Activated naive CD4-positive, alpha-beta T cell treated with anti-CD3 and anti-CD28 coated beads, Interleukin-2, amount 10 ng/mL, durations not matched to agents 7 days and 5 days (primary cell): ENCODE measurements at regions not wholly inside any gene's neighbourhood (a gene's known extent, or its start where the extent isn't known, plus 50 kb on each side); places are given as distances from the start of the nearest gene placed in this dataset.

Experiments used
- CTCF ChIA-PET: fragments of 350-600 bp; sonication (Branson Sonifier 250); formaldehyde crosslinking; loops from one replicate; lab custom pipeline; 2021; ENCODE audit warnings: antibody characterized with exemption; lab: Charles Lee
- DNase-seq: peaks from one replicate; pipeline ENCODE4 v3.0.0-alpha.2; 2020
- H3K27ac Mint-ChIP-seq: one replicate; pipeline ENCODE4 v1.8.0; 2021; ENCODE audit warnings: mild to moderate bottlenecking, moderate library complexity, mixed read lengths
- H3K27me3 Mint-ChIP-seq: one replicate; pipeline ENCODE4 v1.8.0; 2021; ENCODE audit warnings: mild to moderate bottlenecking, mixed read lengths
- H3K36me3 Mint-ChIP-seq: one replicate; pipeline ENCODE4 v1.8.0; 2021; ENCODE audit warnings: mixed read lengths
- H3K4me1 Mint-ChIP-seq: one replicate; pipeline ENCODE4 v1.8.0; 2021; ENCODE audit warnings: mixed read lengths
- H3K4me3 Mint-ChIP-seq: one replicate; pipeline ENCODE4 v1.8.0; 2021; ENCODE audit warnings: mild to moderate bottlenecking, moderate library complexity, mixed read lengths
- H3K9me3 Mint-ChIP-seq: one replicate; pipeline ENCODE4 v1.8.0; 2021; ENCODE audit warnings: mixed read lengths

DNA sequence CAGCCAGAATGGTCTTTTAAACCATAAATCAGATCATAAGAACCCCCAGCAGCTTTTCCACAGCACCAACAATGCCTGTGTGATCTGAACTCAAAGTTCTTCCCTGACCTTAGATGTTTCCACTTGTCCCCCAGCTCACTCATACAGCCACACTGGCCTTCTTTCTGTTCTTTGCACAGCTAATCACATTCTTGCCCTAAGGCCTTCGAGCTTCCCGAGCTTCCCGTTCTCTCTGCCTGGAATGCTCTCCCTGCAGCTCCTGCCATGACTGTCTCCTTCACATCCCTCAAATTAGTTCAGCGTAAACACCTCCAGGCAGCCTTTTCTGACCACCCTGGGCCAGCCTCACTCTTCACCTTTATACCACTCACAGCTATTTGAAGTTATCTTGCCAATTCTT lies 166.8 kb upstream of the NFE2L3 start:
- Mint-ChIP-seq H3K4me1 (no peaks in the 10 kb centered on the region), H3K36me3 (no peaks in the 10 kb centered on the region), H3K27ac (no peak overlapping the region), H3K9me3 (no peaks in the 10 kb centered on the region), H3K4me3 (no peak overlapping the region), H3K27me3 (peaks cover 20% of the 10 kb centered on the region)
- CTCF ChIA-PET, result no interaction called here
- DNase-seq, result no peak

DNA sequence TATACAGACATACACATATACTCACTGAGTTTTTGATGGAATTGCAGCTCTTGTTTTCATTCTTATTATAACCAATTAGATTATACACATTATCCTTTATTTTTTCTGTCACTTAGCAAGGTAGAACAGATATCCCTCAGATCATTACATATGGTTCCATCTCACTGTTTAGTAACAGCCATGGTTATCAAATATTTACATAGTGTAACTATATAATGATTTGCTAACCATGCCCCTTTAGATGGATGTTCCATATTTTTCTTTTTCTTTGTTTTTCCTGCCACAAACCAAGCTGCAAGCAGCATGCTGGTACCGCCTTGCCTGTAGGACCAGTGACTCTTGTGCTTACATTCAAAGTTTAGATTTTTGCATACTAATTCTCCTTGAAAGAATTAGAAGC lies 163.4 kb upstream of the NFE2L3 start:
- Mint-ChIP-seq H3K4me3 (no peak overlapping the region), H3K4me1 (no peaks in the 10 kb centered on the region), H3K27ac (no peak overlapping the region), H3K27me3 (peaks cover 20% of the 10 kb centered on the region), H3K9me3 (no peaks in the 10 kb centered on the region), H3K36me3 (no peaks in the 10 kb centered on the region)
- no peak for DNase-seq
- CTCF ChIA-PET, result no interaction called here

DNA sequence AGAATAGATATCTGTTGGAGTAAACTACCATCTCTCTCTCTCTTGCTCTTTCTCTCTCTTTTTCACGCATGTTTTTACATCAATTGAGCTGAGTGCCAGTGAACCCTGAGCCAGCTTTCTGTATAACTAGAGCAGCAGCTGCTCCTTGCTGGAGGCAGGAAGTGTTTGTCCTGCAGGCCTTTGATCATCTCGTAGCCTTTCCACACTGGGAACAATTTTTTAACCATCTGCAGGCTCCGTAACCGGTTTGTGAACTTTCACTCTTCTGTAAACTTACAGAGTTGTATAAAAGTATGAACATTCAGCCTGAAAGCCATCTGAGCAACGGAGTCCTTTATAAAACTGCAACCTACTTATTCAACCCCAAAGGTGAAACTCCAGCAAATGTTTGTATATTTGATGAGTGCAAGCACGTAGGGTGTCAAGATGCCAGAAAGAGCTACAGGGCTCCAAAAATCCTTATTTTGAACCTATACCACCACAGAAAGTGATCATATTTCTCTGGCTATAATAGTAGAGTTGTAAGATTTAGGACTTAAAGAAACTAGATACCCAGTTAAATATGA lies 162.8 kb upstream of the NFE2L3 start:
- Mint-ChIP-seq H3K27ac (no peak overlapping the region), H3K4me1 (no peaks in the 10 kb centered on the region), H3K4me3 (no peak overlapping the region), H3K27me3 (peaks cover 19% of the 10 kb centered on the region), H3K9me3 (no peaks in the 10 kb centered on the region), H3K36me3 (no peaks in the 10 kb centered on the region)
- CTCF ChIA-PET, result no interaction called here
- DNase-seq, result no peak

DNA sequence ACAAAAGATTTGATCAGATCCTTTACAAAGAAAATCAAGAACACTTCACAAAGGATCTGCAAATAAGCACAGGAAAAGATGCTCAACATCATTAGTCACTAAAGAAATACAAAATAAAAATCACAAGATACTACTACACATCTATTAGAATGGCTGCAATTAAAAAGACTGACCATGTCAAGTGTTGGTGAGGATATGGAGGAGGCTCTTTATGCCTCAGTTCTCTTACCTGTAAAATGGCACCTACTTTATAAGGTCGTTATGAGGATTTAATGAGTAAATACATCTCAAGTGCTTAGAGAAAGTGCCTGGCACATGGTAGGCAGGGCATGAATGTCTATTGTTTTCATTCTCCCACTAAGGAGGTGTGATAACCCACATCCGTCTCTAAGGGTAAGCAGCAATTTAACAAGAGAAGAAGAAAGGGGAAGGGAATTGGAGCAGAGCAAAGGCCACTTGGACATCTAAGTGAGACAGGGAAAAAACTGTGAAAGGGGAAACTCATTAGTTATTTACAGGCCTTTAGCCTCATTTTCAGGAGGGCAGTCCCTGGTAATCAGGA lies 157.5 kb upstream of the NFE2L3 start:
- CTCF ChIA-PET, result no interaction called here
- Mint-ChIP-seq H3K4me1 (no peaks in the 10 kb centered on the region), H3K4me3 (no peak overlapping the region), H3K27me3 (peaks cover 10% of the 10 kb centered on the region), H3K36me3 (no peaks in the 10 kb centered on the region), H3K9me3 (no peaks in the 10 kb centered on the region), H3K27ac (no peak overlapping the region)
- no peak for DNase-seq

DNA sequence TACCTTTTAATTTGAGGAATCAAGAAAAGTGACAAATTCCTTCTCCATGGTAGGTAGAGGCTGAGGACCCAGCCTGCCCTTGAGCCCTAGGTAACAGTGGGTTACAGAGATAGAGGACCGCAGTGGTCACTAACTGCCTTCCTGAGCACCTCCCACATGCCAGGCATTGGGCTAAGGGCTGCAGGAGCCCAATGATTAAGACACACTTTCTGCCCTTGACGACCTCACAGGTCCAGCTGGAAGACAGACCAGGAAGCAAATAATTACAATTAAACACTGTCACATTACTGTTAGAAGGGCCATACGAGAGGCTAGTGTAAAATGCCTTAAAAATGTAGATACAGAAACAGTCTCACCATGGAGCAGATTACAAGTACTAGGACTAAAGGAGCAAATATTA lies 156.8 kb upstream of the NFE2L3 start:
- CTCF ChIA-PET, result no interaction called here
- Mint-ChIP-seq H3K27me3 (peaks cover 6% of the 10 kb centered on the region), H3K27ac (no peak overlapping the region), H3K9me3 (no peaks in the 10 kb centered on the region), H3K36me3 (no peaks in the 10 kb centered on the region), H3K4me1 (no peaks in the 10 kb centered on the region), H3K4me3 (no peak overlapping the region)
- no peak for DNase-seq

DNA sequence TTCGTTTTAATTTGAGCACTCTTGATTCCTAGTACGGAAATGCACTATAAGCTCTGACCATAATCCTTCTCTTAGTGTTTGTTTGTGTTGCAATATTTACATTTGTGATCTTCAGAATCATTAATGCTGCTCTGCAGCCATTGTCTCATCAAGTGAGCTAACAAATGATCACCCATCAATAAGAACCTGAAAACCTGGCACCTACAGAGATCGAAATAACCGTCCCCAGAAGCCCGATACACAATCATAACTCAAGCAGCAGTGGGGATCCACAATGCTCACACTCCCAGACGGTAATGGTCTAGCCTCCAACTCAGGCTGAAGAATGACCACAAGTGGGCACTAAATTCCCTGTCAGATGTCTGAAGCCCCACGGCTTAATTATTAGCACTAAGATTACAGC lies 156.0 kb upstream of the NFE2L3 start:
- no peak overlapping the region for H3K27ac Mint-ChIP-seq
- no peaks in the 10 kb centered on the region for H3K4me1 Mint-ChIP-seq
- CTCF ChIA-PET, result no interaction called here
- no peak for DNase-seq
- no peak overlapping the region for H3K4me3 Mint-ChIP-seq
- H3K27me3 Mint-ChIP-seq, result peaks cover 3% of the 10 kb centered on the region
- no peaks in the 10 kb centered on the region for H3K36me3 Mint-ChIP-seq
- H3K9me3 Mint-ChIP-seq, result no peaks in the 10 kb centered on the region

DNA sequence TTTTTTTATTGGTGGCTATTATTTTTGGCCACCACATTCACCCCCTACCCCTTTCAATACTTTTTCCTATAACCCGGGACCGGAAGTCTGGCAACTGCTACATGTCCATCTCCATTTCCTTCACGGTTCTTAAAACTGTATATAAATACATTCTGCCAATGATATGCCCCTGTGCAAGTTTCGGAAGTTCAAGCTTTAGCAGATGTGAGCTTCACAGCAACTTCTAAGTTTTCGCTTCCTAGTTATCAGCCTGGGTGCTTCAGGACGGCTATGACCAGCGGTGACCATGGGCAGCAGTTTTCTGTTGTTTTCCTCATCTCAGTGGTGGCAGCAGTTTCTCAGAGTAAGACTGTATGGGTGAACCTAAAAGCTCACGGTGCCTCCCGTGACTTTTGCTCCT lies 153.5 kb upstream of the NFE2L3 start:
- Mint-ChIP-seq H3K4me3 (no peak overlapping the region), H3K27me3 (peaks cover 3% of the 10 kb centered on the region), H3K36me3 (no peaks in the 10 kb centered on the region), H3K9me3 (no peaks in the 10 kb centered on the region), H3K4me1 (no peaks in the 10 kb centered on the region), H3K27ac (no peak overlapping the region)
- CTCF ChIA-PET, result no interaction called here
- DNase-seq, result no peak

DNA sequence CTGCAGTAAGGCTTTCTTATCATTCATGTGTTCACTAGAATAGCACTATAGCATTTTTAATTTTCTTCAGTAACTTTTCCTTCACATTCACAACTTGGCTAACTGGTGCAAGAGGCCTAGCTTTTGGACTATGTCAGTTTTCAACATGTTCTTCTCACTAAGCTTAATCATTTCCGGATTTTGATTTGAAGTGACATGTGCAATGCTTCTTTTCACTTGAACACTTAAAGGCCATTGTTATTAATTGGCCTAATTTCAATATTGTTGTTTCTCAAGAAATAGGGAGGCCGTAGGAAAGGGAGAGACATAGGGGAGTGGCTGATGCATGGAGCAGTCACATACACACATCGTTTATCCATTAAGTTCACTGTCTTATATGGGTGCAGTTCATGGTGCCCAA lies 151.2 kb upstream of the NFE2L3 start:
- H3K9me3 Mint-ChIP-seq, result no peaks in the 10 kb centered on the region
- peaks cover 3% of the 10 kb centered on the region for H3K27me3 Mint-ChIP-seq
- no peak overlapping the region for H3K4me3 Mint-ChIP-seq
- H3K36me3 Mint-ChIP-seq, result no peaks in the 10 kb centered on the region
- no peak overlapping the region for H3K27ac Mint-ChIP-seq
- CTCF ChIA-PET, result no interaction called here
- H3K4me1 Mint-ChIP-seq, result no peaks in the 10 kb centered on the region
- no peak for DNase-seq

DNA sequence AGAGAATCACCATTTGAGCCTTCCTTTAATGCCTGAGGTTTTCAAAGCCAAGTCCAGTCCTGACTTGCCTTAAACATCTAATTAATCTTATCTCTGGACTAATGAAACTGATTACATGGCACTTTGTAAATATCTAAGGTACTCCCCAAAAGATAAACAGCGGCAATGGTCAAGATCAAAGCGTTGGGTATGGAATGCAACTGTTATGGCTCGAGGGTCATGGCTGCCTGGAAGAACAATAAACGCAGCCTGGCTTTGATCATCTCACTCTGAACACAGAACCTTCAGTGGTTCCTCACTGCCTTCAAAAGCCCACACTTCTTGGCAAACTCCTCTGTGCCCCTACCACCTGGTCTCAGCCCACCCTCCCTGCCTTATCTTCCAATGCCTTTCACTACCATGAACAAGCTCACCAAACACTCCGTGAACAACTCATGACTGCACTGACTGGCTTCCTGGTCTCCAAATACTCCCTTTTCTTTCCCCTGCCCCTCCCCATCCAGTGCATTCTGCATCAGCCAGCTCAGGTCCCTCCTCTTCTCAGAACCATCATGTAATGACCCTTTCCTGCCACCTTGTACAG lies 150.2 kb upstream of the NFE2L3 start:
- H3K9me3 Mint-ChIP-seq, result no peaks in the 10 kb centered on the region
- H3K27ac Mint-ChIP-seq, result no peak overlapping the region
- no peaks in the 10 kb centered on the region for H3K4me1 Mint-ChIP-seq
- H3K4me3 Mint-ChIP-seq, result no peak overlapping the region
- DNase-seq, result no peak
- no peaks in the 10 kb centered on the region for H3K36me3 Mint-ChIP-seq
- CTCF ChIA-PET, result no interaction called here
- H3K27me3 Mint-ChIP-seq, result peaks cover 7% of the 10 kb centered on the region

DNA sequence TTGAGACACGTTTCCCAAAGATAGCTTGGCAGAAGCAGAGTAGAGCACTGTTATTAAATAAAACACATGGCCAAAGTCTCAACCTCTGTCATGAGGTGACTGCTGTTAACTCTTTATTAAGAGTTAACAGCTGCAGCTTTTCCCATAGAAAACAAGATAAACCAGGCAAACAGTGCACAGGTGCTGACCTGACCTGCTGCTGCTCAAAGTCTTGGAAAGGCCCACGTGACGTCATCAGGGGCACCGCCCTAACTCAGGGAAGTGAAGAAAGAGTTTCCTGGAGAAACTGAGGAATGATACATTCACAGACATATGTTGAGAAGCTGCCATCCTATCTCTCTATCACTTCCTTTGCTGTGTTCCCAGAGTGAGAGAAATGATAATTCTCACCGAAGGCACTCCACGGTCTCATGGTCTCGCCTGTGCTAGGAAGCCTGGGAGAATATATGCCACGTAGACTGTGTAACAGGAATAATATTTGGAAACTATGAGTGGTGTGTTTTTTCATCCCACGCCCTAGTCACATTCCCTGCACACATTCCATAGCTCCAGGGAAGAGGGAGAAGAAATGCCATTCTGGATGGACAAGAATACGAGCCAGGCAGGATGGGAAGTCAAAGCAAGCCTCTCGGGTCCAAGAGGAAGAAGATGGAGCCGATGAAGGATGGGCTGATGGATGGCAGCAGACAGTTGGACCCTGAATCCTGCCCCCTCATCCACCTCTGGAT lies 146.2 kb upstream of the NFE2L3 start:
- Mint-ChIP-seq H3K36me3 (no peaks in the 10 kb centered on the region), H3K9me3 (no peaks in the 10 kb centered on the region), H3K4me1 (no peaks in the 10 kb centered on the region), H3K27me3 (peaks cover 19% of the 10 kb centered on the region), H3K4me3 (no peak overlapping the region), H3K27ac (no peak overlapping the region)
- CTCF ChIA-PET, result no interaction called here
- no peak for DNase-seq

DNA sequence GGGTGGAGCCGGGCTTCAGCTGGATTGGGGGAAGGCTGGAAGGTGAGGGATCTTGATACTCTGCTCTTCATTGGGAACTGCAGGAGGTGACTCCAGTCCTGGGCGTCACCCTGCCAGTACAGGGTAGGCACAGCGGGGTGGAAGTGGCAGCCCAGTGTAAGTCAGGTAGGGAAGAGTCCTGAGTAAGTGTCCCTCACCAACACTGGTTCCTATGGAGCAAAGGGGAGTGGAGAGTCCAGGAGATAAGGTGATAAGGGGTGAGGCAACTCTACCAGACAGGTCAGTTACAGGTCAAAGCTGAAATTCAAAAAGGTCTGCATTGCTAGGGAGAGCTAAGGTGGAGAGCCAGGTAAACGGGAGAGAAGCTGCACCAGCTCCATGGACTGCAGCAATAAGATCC lies 145.6 kb upstream of the NFE2L3 start:
- Mint-ChIP-seq H3K4me3 (no peak overlapping the region), H3K9me3 (no peaks in the 10 kb centered on the region), H3K27me3 (peaks cover 19% of the 10 kb centered on the region), H3K36me3 (no peaks in the 10 kb centered on the region), H3K27ac (no peak overlapping the region), H3K4me1 (no peaks in the 10 kb centered on the region)
- CTCF ChIA-PET, result no interaction called here
- no peak for DNase-seq

DNA sequence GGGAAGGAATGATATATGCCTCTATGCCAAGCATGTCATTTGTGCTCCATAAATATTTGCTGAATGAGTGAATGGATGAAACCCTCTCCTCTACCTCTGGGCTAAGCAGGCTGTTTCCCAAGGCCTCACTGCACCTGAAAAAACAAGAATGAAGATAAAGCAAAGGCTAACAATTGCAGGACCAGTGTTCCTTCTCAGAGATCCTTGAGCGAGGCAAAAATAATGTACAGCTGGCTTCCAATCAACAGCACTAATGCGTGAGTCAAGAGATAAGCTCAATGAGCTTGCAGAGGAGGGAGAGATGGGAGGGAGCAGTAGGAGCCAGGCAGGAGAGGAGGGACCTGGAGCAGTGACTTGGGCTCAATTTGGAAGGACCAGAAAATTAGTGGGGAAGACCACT lies 144.5 kb upstream of the NFE2L3 start:
- Mint-ChIP-seq H3K4me1 (no peaks in the 10 kb centered on the region), H3K27me3 (peaks cover 16% of the 10 kb centered on the region)

DNA sequence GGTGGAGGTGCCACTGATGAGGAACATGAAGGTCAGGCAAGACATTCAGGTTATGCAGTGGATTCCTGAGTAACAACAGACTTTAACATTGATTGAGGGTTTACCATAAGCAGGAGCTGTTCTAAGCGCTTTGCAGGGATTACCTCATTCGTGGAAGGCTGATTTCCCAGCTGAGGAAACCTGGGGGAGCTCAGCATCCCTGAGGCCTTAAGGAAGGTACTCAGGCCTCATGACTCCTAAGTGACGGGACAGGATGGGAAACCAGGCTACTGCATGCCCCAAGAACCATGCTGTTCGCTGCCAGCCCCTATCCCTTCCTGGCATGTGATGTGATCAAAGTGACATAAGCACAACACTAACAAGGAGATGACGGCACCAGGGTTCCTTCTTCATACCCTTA lies 143.6 kb upstream of the NFE2L3 start:
- DNase-seq, result no peak
- Mint-ChIP-seq H3K4me1 (no peaks in the 10 kb centered on the region), H3K27ac (no peak overlapping the region), H3K27me3 (peaks cover 21% of the 10 kb centered on the region), H3K36me3 (no peaks in the 10 kb centered on the region), H3K9me3 (no peaks in the 10 kb centered on the region), H3K4me3 (no peak overlapping the region)
- CTCF ChIA-PET, result no interaction called here

More for the DNA sequence above, 144.5 kb upstream of the NFE2L3 start:
- no peak overlapping the region for H3K27ac Mint-ChIP-seq
- H3K4me3 Mint-ChIP-seq, result no peak overlapping the region
- no peaks in the 10 kb centered on the region for H3K36me3 Mint-ChIP-seq
- no peaks in the 10 kb centered on the region for H3K9me3 Mint-ChIP-seq
- DNase-seq, result no peak
- CTCF ChIA-PET, result no interaction called here

DNA sequence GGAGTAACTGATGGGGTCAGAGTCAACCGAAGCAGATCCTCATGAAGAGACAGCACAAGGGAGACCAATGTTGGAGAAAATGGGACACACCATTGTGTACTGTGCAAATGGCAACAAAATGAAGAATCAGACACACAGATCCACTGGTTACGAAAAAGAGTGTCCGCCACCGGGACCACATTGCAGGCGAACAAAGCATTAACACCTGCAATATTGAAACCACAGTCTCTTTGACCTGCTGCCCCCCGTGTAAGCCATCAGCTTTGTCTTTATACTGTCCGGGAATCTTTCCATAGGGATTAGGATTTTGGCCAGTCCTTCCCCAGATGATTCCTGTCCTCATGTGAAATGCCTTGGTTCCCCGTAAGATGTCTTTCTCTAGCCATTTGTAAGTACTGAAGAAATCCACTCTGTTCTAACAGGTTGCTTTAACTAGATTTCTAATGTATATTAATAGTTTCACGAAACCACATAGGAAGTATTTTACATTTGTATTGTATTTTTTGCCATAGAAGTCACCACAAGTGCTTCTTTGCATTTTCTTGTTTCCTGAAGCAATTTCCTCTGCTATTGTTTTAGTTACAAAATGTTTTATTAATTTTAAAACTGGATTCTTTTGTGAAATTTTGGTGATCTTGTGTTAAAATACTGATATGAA lies 140.8 kb upstream of the NFE2L3 start:
- DNase-seq, result no peak
- no peaks in the 10 kb centered on the region for H3K36me3 Mint-ChIP-seq
- no peak overlapping the region for H3K27ac Mint-ChIP-seq
- no peak overlapping the region for H3K4me3 Mint-ChIP-seq
- CTCF ChIA-PET, result no interaction called here
- no peaks in the 10 kb centered on the region for H3K4me1 Mint-ChIP-seq
- H3K27me3 Mint-ChIP-seq, result peaks cover 22% of the 10 kb centered on the region
- no peaks in the 10 kb centered on the region for H3K9me3 Mint-ChIP-seq
